ENCODE measurements at regions not wholly inside any gene's neighbourhood (a gene's known extent, or its start where the extent isn't known, plus 50 kb on each side); places are given as distances from the start of the nearest gene placed in this dataset.

GRCh38 chr5:124481419-124481818 lies 265.0 kb downstream of the ZNF608 start:
- Histone ChIP-seq H4K8ac (replicated peaks; ENCODE audit: insufficient read length, low read depth, low read length) (no peak overlapping the region), H3K23me2 (ENCODE audit: insufficient read length, low read depth, low read length, poor library complexity, severe bottlenecking) (no peaks in the 10 kb centered on the region), H4K20me1 (ENCODE audit: control insufficient read depth, insufficient read depth, insufficient read length) (no peaks in the 10 kb centered on the region), H3K9me3 (ENCODE audit: control insufficient read depth, low read depth, low read length) (no peaks in the 10 kb centered on the region), H2BK12ac (ENCODE audit: insufficient read length, low read depth, low read length) (no peak overlapping the region), H3K9ac (ENCODE audit: extremely low read depth, insufficient read length, low read length) (no peak overlapping the region), H3K4me2 (ENCODE audit: insufficient read depth, insufficient read length, low read length) (no peak overlapping the region), H2BK120ac (ENCODE audit: low read depth, low read length, poor library complexity, severe bottlenecking) (no peak overlapping the region), H3K79me2 (ENCODE audit: insufficient read depth, low read length) (no peaks in the 10 kb centered on the region), H3K56ac (ENCODE audit: insufficient read length, low read depth, low read length) (no peak overlapping the region), H3K23ac (ENCODE audit: insufficient read length, low read depth, low read length) (no peak overlapping the region), H2BK15ac (ENCODE audit: low read depth, low read length) (no peak overlapping the region), H3K27ac (ENCODE audit: insufficient read length, low read depth, low read length) (no peak overlapping the region), H2AK5ac (ENCODE audit: insufficient read length, low read length) (no peak overlapping the region), H4K5ac (ENCODE audit: insufficient read length, low read depth, low read length) (no peak overlapping the region), H3K14ac (ENCODE audit: insufficient read depth, low read length) (no peak overlapping the region), H3K4me1 (ENCODE audit: insufficient read depth, low read length) (peaks cover 12% of the 10 kb centered on the region; the same call in 1 of the 2 replicates), H3K27me3 (ENCODE audit: insufficient read depth, low read length) (no peaks in the 10 kb centered on the region), H3T11ph (ENCODE audit: low read length) (no peak overlapping the region), H3K18ac (ENCODE audit: insufficient read length, low read depth, low read length) (no peak overlapping the region), H2AFZ (ENCODE audit: low read length) (no peak overlapping the region), H3K79me1 (ENCODE audit: insufficient read depth, low read depth, low read length, poor library complexity, severe bottlenecking) (no peaks in the 10 kb centered on the region), H4K91ac (ENCODE audit: insufficient read length, low read depth, low read length) (no peak overlapping the region), H2BK5ac (ENCODE audit: insufficient read length, low read length) (no peak overlapping the region), H2BK20ac (ENCODE audit: low read depth, low read length, poor library complexity, severe bottlenecking) (no peak overlapping the region), H3K4ac (ENCODE audit: low read depth, low read length) (no peak overlapping the region)
- Mint-ChIP-seq H3K4me3 (no peak overlapping the region), H3K36me3 (ENCODE audit: insufficient read depth in 1 of 3, low read depth in 3 of 3) (peaks cover 5 to 6% (median 6%) of the 10 kb centered on the region in 3 experiments; a peak in 5 of 7 replicates), H3K9me3 (peaks cover 2 to 5% of the 10 kb centered on the region in 2 experiments), H3K27ac (no peak overlapping the region), H3K27me3 (ENCODE audit: low read depth) (no peaks in the 10 kb centered on the region; the same call in 1 of the 2 replicates), H3K4me1 (peaks cover 21 to 24% of the 10 kb centered on the region in 2 experiments)
- no peak for DNase-seq
- no peak for TF ChIP-seq CTCF (conservative IDR thresholded peaks at IDR 0.05)
- no CpG with 5 or more reads among the region's 4 CpGs for WGBS (ENCODE audit: extremely low coverage, insufficient read length, low lambda C conversion rate)
